Upper lobe of left lung (tissue), 6 donors: ENCODE measurements at regions not wholly inside any gene's neighbourhood (a gene's known extent, or its start where the extent isn't known, plus 50 kb on each side); places are given as distances from the start of the nearest gene placed in this dataset.

ENCODE experiments used
- ATAC-seq, 2 donors: fragments of 200-7000 bp; cut with Tn5 transposase; one replicate each; pipeline ENCODE4 v1.9.1; 2022; ENCODE audit warnings: mild to moderate bottlenecking in 2 of 2, moderate library complexity in 2 of 2; ENCODE audit not compliant: low FRiP score in 2 of 2
- DNase-seq, 2 donors: peaks; one replicate each; pipeline ENCODE4 v3.0.0-alpha.2; 2019 to 2020
- H3K27ac ChIP-seq, 4 donors: fragments of 200-600 bp; sonication (generic); one replicate each; pipeline ENCODE4 v1.5.1; 2016 to 2019
- H3K27me3 ChIP-seq, 4 donors: fragments of 200-600 bp; sonication (generic); one replicate each; pipeline ENCODE4 v1.5.1; 2017 to 2019
- H3K36me3 ChIP-seq, 4 donors: fragments of 200-600 bp; sonication (generic); one replicate each; pipeline ENCODE4 v1.5.1; 2016 to 2019
- H3K4me1 ChIP-seq, 4 donors: fragments of 200-600 bp; sonication (generic); one replicate each; pipeline ENCODE4 v1.5.1; 2018 to 2019
- H3K4me3 ChIP-seq, 4 donors: fragments of 200-600 bp; sonication (generic); one replicate each; pipeline ENCODE4 v1.5.1; 2017 to 2019; ENCODE audit warnings: mild to moderate bottlenecking in 2 of 4, moderate library complexity in 1 of 4
- H3K9me3 ChIP-seq, 4 donors: fragments of 200-600 bp; sonication (generic); one replicate each; pipeline ENCODE4 v1.5.1; 2018 to 2019
- CTCF ChIP-seq, 6 experiments: fragments of 450-650 bp in 4 of 6; fragments of 200-600 bp in 2 of 6; sonication (generic) in 2 of 6; IDR thresholded peaks; one replicate each; pipeline ENCODE4 v1.5.1; 2016 to 2019; ENCODE audit warnings: antibody characterized with exemption in 6 of 6
- EP300 ChIP-seq, 4 donors: sonication (generic); formaldehyde crosslinking; IDR thresholded peaks; one replicate each; pipeline ENCODE4 v1.5.1; 2017; ENCODE audit warnings: antibody characterized with exemption in 4 of 4, control low read depth in 2 of 4
- POLR2A ChIP-seq, 4 donors: fragments of 450-650 bp; IDR thresholded peaks; one replicate each; pipeline ENCODE4 v1.5.1; 2016 to 2017; ENCODE audit warnings: antibody characterized with exemption in 4 of 4, mild to moderate bottlenecking in 2 of 4
- POLR2AphosphoS5 ChIP-seq, 2 donors: sonication (generic); formaldehyde crosslinking; IDR thresholded peaks; one replicate each; pipeline ENCODE4 v1.5.1; 2017; ENCODE audit warnings: antibody characterized with exemption in 2 of 2
- WGBS, 2 donors: methylation state at CpG; one replicate each; pipeline ENCODE4 v1.1.5; 2017 to 2018; 5-methylcytosine and 5-hydroxymethylcytosine counted together
- donor health status: DM: no; HTN: no; CAD: no; lungs with moderate emphysema.
- donor health status: DM: no; HTN: yes; CAD: no; lungs with severe emphysema.

- DNase-seq (no peak), ATAC-seq (no peak)
- 2 to 41% methylated on average over 1 of the region's 1 CpG for WGBS, 2 donors
- Histone ChIP-seq H3K27me3 (no peaks in the 10 kb centered on the region), H3K9me3 (no peaks in the 10 kb centered on the region), H3K4me3 (no peak overlapping the region), H3K36me3 (no peaks in the 10 kb centered on the region), H3K4me1 (no peaks in the 10 kb centered on the region), H3K27ac (no peak overlapping the region)
- TF ChIP-seq POLR2AphosphoS5 (IDR thresholded peaks at IDR 0.05): no peak
- TF ChIP-seq POLR2A (IDR thresholded peaks at IDR 0.05): no peak
- TF ChIP-seq CTCF (IDR thresholded peaks at IDR 0.05): no peak
- TF ChIP-seq EP300 (IDR thresholded peaks at IDR 0.05): no peak
Measured at GRCh38 chr2:34311816-34312215, 712.7 kb upstream of the FAM98A start.

GRCh38 chr2:34308140-34308539, 709.0 kb upstream of the FAM98A start:
- H3K27ac ChIP-seq: no peak overlapping the region
- no peaks in the 10 kb centered on the region for H3K4me1 ChIP-seq
- ATAC-seq (no peak), DNase-seq (no peak)
- no peak overlapping the region for H3K4me3 ChIP-seq
- H3K27me3 ChIP-seq: no peaks in the 10 kb centered on the region
- no peaks in the 10 kb centered on the region for H3K36me3 ChIP-seq
- TF ChIP-seq EP300 (IDR thresholded peaks at IDR 0.05) (no peak), CTCF (IDR thresholded peaks at IDR 0.05) (no peak), POLR2AphosphoS5 (IDR thresholded peaks at IDR 0.05) (no peak), POLR2A (IDR thresholded peaks at IDR 0.05) (no peak)
- WGBS, 2 donors: 96 to 98% methylated on average over 2 of the region's 2 CpGs
- no peaks in the 10 kb centered on the region for H3K9me3 ChIP-seq

DNA sequence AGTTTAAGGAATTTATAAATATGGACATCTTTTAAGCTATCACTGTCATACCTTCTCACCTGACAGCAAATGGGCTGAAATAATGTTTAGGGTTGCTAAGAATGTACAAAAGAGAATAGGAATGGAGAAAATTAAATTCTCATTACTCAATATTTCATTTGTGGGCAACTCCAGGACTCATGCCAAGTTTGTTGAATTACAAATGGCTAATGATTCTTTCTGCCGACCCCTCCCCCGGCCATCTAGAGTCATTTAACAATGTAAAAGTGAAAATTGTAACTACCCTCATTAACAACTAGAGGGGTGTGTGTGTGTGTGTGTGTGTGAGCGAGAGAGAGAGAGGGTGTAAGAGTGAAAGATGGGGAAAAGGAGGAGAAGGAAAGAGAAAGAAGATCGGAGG, 708.5 kb upstream of the FAM98A start:
- Histone ChIP-seq H3K27me3 (no peaks in the 10 kb centered on the region), H3K36me3 (no peaks in the 10 kb centered on the region), H3K9me3 (no peaks in the 10 kb centered on the region), H3K4me3 (no peak overlapping the region), H3K4me1 (no peaks in the 10 kb centered on the region), H3K27ac (no peak overlapping the region)
- TF ChIP-seq EP300 (IDR thresholded peaks at IDR 0.05) (no peak), POLR2A (IDR thresholded peaks at IDR 0.05) (no peak), CTCF (IDR thresholded peaks at IDR 0.05) (no peak), POLR2AphosphoS5 (IDR thresholded peaks at IDR 0.05) (no peak)
- ATAC-seq (no peak), DNase-seq (no peak)
- WGBS, 2 donors: 72 to 74% methylated on average over 4 of the region's 4 CpGs

DNA sequence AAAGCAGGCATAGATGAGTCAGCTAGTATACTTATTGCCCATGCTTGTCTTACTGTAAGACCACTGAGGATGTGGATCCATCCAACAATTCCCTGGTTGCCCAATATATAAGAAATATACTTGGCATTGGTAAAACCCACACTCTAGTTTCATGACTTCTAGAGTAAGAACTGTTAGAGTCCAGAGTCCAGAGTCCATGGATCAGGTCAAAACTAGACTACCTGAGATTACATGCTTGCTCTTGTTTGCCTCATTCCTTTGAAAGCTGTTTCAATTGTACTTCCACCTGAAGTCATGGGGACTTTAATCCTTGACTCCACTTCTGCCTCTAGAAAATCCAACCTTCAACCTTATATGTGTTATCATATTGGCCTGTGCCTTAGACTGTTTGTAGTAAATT, 707.6 kb upstream of the FAM98A start:
- Histone ChIP-seq H3K27me3 (no peaks in the 10 kb centered on the region), H3K9me3 (no peaks in the 10 kb centered on the region), H3K4me1 (no peaks in the 10 kb centered on the region), H3K36me3 (no peaks in the 10 kb centered on the region), H3K4me3 (no peak overlapping the region), H3K27ac (no peak overlapping the region)
- ATAC-seq (no peak), DNase-seq (no peak)
- TF ChIP-seq EP300 (IDR thresholded peaks at IDR 0.05) (no peak), POLR2AphosphoS5 (IDR thresholded peaks at IDR 0.05) (no peak), POLR2A (IDR thresholded peaks at IDR 0.05) (no peak), CTCF (IDR thresholded peaks at IDR 0.05) (no peak)

DNA sequence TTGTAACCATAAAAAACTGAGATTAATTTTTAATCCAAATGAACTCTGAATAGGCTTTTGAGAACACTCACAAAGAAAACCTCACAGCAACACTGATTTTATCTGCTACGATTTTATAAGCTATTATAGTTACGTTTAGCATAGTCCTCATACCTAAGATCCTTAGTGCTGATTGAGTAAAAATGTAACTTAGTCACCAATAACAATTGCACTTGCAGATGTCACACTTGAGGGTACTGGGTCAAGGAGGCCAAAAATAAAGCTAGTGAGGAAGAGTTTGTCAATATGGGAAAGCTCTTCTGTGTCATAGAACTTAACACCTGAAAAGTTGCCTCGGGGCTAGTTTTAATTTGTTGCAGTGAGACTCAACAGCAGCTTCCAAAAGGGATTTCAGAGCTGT, 706.5 kb upstream of the FAM98A start:
- Histone ChIP-seq H3K4me3 (no peak overlapping the region), H3K4me1 (no peaks in the 10 kb centered on the region), H3K36me3 (no peaks in the 10 kb centered on the region), H3K27me3 (no peaks in the 10 kb centered on the region), H3K9me3 (no peaks in the 10 kb centered on the region), H3K27ac (no peak overlapping the region)
- WGBS, 2 donors: 36 to 58% methylated on average over 3 of the region's 3 CpGs
- DNase-seq (no peak), ATAC-seq (no peak)
- TF ChIP-seq EP300 (IDR thresholded peaks at IDR 0.05) (no peak), POLR2A (IDR thresholded peaks at IDR 0.05) (no peak), CTCF (IDR thresholded peaks at IDR 0.05) (no peak), POLR2AphosphoS5 (IDR thresholded peaks at IDR 0.05) (no peak)
